Stimulated activated CD4-positive, alpha-beta T cell treated with anti-CD3 and anti-CD28 coated beads, Interleukin-4, amount 100 ng/mL, for 48 hours (primary cell): ENCODE measurements at regions not wholly inside any gene's neighbourhood (a gene's known extent, or its start where the extent isn't known, plus 50 kb on each side); places are given as distances from the start of the nearest gene placed in this dataset.
"Not testable (repeated sequence)": the region's sequence is repeated elsewhere in the genome, so short reads cannot be mapped to it uniquely, and the experiment has no call there.

Experiments used
- DNase-seq, 2 donors: peaks; one replicate each; pipeline ENCODE4 v3.0.0-alpha.2; 2020; ENCODE audit warnings: low read depth in 2 of 2

GRCh38 chr3:160097478-160097877 is 108.8 kb downstream of the IL12A start:
- no peak for DNase-seq

- no peak for DNase-seq
These were observed 109.8 kb downstream of the IL12A start for GRCh38 chr3:160098261-160098908.

GRCh38 chr3:160098926-160099626 is 110.4 kb downstream of the IL12A start:
- no peak for DNase-seq

GRCh38 chr3:160099834-160100233 is 111.2 kb downstream of the IL12A start:
- no peak for DNase-seq

- no peak for DNase-seq
These were observed 112.0 kb downstream of the IL12A start for GRCh38 chr3:160100610-160101009.

GRCh38 chr3:160102001-160102400 is 113.4 kb downstream of the IL12A start:
- not testable (repeated sequence) for DNase-seq

- no peak for DNase-seq
These were observed 114.8 kb downstream of the IL12A start for GRCh38 chr3:160103397-160103796.

- no peak for DNase-seq
These were observed 117.4 kb downstream of the IL12A start for GRCh38 chr3:160105907-160106584.

GRCh38 chr3:160106905-160107861 is 118.0 kb upstream of the C3orf80 start:
- no peak for DNase-seq

- no peak for DNase-seq
These were observed 116.9 kb upstream of the C3orf80 start for GRCh38 chr3:160108362-160108761.

GRCh38 chr3:160112481-160112880 is 112.7 kb upstream of the C3orf80 start:
- no peak for DNase-seq

GRCh38 chr3:160112996-160113395 is 112.2 kb upstream of the C3orf80 start:
- no peak for DNase-seq

- no peak for DNase-seq
These were observed 110.7 kb upstream of the C3orf80 start for GRCh38 chr3:160114355-160114995.

- no peak for DNase-seq
These were observed 109.8 kb upstream of the C3orf80 start for GRCh38 chr3:160115387-160115786.

GRCh38 chr3:160124224-160124623 is 101.0 kb upstream of the C3orf80 start:
- DNase-seq = no peak

GRCh38 chr3:160125258-160125657 is 100.0 kb upstream of the C3orf80 start:
- DNase-seq = no peak

- no peak for DNase-seq
These were observed 99.2 kb upstream of the C3orf80 start for GRCh38 chr3:160126051-160126450.

- no peak for DNase-seq
These were observed 98.5 kb upstream of the C3orf80 start for GRCh38 chr3:160126761-160127160.

- no peak for DNase-seq
These were observed 97.9 kb upstream of the C3orf80 start for GRCh38 chr3:160127308-160127707.

- DNase-seq = no peak
These were observed 97.2 kb upstream of the C3orf80 start for GRCh38 chr3:160128056-160128455.

- DNase-seq = no peak
These were observed 95.7 kb upstream of the C3orf80 start for GRCh38 chr3:160129459-160130061.
